ENCODE measurements at regions not wholly inside any gene's neighbourhood (a gene's known extent, or its start where the extent isn't known, plus 50 kb on each side); places are given as distances from the start of the nearest gene placed in this dataset.

GRCh38 chr6:137793805-137794515 is 73.1 kb upstream of the TNFAIP3 start:
- TF ChIP-seq, protein P1, sequence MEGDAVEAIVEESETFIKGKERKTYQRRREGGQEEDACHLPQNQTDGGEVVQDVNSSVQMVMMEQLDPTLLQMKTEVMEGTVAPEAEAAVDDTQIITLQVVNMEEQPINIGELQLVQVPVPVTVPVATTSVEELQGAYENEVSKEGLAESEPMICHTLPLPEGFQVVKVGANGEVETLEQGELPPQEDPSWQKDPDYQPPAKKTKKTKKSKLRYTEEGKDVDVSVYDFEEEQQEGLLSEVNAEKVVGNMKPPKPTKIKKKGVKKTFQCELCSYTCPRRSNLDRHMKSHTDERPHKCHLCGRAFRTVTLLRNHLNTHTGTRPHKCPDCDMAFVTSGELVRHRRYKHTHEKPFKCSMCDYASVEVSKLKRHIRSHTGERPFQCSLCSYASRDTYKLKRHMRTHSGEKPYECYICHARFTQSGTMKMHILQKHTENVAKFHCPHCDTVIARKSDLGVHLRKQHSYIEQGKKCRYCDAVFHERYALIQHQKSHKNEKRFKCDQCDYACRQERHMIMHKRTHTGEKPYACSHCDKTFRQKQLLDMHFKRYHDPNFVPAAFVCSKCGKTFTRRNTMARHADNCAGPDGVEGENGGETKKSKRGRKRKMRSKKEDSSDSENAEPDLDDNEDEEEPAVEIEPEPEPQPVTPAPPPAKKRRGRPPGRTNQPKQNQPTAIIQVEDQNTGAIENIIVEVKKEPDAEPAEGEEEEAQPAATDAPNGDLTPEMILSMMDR (IDR thresholded peaks at IDR 0.05) = no peak
- TF ChIP-seq POLR2A (IDR thresholded peaks at IDR 0.05) = no peak

Data from heart left ventricle (tissue), 13 donors.